ENCODE measurements at regions not wholly inside any gene's neighbourhood (a gene's known extent, or its start where the extent isn't known, plus 50 kb on each side); places are given as distances from the start of the nearest gene placed in this dataset.
"Not testable (repeated sequence)": the region's sequence is repeated elsewhere in the genome, so short reads cannot be mapped to it uniquely, and the experiment has no call there.

DNA sequence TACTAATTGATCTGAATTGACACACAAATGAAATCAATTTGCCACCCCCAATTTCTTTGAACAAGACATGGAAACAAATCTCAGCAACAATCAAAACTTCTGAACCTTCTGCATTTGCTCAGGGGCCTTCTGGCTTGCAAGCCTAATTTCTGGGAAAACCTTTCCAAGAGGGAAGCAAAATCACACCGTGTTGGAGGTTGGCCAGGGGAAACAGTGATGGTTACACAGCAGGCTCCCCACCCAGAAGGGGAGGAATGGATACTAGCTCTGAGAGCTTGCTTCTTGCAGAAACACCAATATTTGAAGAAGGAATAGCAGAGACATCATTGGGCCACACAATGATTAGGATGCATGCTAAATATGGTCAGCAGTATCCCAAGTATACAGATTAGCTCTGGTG is 488.6 kb upstream of the TRPC7 start:
- Mint-ChIP-seq H3K9me3 (peaks cover 20% of the 10 kb centered on the region), H3K27ac (no peak overlapping the region), H3K4me1 (ENCODE audit: low read depth) (no peaks in the 10 kb centered on the region), H3K4me3 (no peak overlapping the region), H3K36me3 (ENCODE audit: low read depth) (no peaks in the 10 kb centered on the region), H3K27me3 (ENCODE audit: low read depth) (no peaks in the 10 kb centered on the region)
- CTCF ChIA-PET = no interaction called here
- intact Hi-C loops (cut with micrococcal nuclease) = no loop called here
- DNase-seq = no peak

DNA sequence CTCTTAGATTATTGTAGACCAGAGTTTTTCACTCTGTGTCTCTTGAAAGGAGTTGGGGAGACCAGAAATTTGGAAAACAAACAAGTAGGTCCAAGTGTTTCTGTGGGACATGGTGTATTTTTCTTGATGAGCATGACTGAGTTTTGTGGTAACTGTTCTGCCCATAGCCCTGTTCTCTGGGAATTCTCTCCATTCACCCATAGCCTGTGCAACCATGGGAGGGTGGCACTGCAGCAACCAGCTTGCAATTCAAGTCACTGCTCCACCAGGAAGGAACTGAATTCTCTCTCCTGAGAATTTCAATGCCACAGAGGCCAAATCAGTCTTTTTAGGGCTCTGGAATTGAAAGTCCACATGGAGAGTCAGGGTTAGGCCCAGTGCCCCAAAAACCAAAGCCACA is 475.3 kb upstream of the TRPC7 start:
- CTCF ChIA-PET = no interaction called here
- H3K4me1 Mint-ChIP-seq (ENCODE audit: low read depth) = no peaks in the 10 kb centered on the region
- H3K36me3 Mint-ChIP-seq (ENCODE audit: low read depth) = no peaks in the 10 kb centered on the region
- no peak for DNase-seq
- peaks cover 2% of the 10 kb centered on the region for H3K9me3 Mint-ChIP-seq
- no peak overlapping the region for H3K27ac Mint-ChIP-seq
- intact Hi-C loops (cut with micrococcal nuclease) = no loop called here
- H3K27me3 Mint-ChIP-seq (ENCODE audit: low read depth) = no peaks in the 10 kb centered on the region
- H3K4me3 Mint-ChIP-seq = no peak overlapping the region

GRCh38 chr5:136836093-136836492 is 470.7 kb upstream of the TRPC7 start:
- H3K4me3 Mint-ChIP-seq = no peak overlapping the region
- intact Hi-C loops (cut with micrococcal nuclease) = no loop called here
- CTCF ChIA-PET = no interaction called here

GRCh38 chr5:136820848-136821247 is 455.5 kb upstream of the TRPC7 start:
- no peak for DNase-seq
- intact Hi-C loops (cut with micrococcal nuclease) = no loop called here
- CTCF ChIA-PET = no interaction called here
- no peak overlapping the region for H3K4me3 Mint-ChIP-seq
- H3K9me3 Mint-ChIP-seq = peaks cover 3% of the 10 kb centered on the region
- H3K27ac Mint-ChIP-seq = no peak overlapping the region
- H3K27me3 Mint-ChIP-seq (ENCODE audit: low read depth) = no peaks in the 10 kb centered on the region
- no peaks in the 10 kb centered on the region for H3K36me3 Mint-ChIP-seq (ENCODE audit: low read depth)
- H3K4me1 Mint-ChIP-seq (ENCODE audit: low read depth) = no peaks in the 10 kb centered on the region

More at GRCh38 chr5:136836093-136836492, 470.7 kb upstream of the TRPC7 start:
- Mint-ChIP-seq H3K27me3 (ENCODE audit: low read depth) (no peaks in the 10 kb centered on the region), H3K27ac (no peak overlapping the region), H3K36me3 (ENCODE audit: low read depth) (no peaks in the 10 kb centered on the region), H3K4me1 (ENCODE audit: low read depth) (no peaks in the 10 kb centered on the region), H3K9me3 (no peaks in the 10 kb centered on the region)
- no peak for DNase-seq

GRCh38 chr5:136819526-136820302 is 454.4 kb upstream of the TRPC7 start:
- CTCF ChIA-PET = no interaction called here
- Mint-ChIP-seq H3K4me1 (ENCODE audit: low read depth) (no peaks in the 10 kb centered on the region), H3K36me3 (ENCODE audit: low read depth) (no peaks in the 10 kb centered on the region), H3K27me3 (ENCODE audit: low read depth) (no peaks in the 10 kb centered on the region), H3K27ac (no peak overlapping the region), H3K9me3 (peaks cover 3% of the 10 kb centered on the region), H3K4me3 (no peak overlapping the region)
- DNase-seq = no peak
- intact Hi-C loops (cut with micrococcal nuclease) = no loop called here

DNA sequence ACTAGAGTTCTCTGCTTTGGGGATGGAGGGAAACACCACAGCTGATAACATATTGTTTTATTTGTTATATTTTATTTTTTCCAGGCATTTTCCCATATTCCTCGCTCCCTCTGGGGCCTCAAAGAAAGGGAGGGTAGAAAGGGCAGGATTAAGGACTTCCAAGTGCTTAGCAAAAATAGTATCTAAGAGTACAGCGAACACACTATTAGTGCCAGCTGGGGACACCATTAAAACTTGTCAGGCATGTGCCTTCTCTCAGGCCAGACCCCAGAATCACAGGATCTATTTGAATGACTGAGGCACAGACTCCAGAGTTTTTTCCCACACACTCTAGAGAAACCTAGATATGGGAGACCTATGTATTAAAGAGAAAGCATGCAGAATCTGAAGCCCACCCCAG is 451.0 kb upstream of the TRPC7 start:
- H3K4me1 Mint-ChIP-seq (ENCODE audit: low read depth) = no peaks in the 10 kb centered on the region
- H3K4me3 Mint-ChIP-seq = no peak overlapping the region
- no peaks in the 10 kb centered on the region for H3K36me3 Mint-ChIP-seq (ENCODE audit: low read depth)
- DNase-seq = no peak
- CTCF ChIA-PET = no interaction called here
- intact Hi-C loops (cut with micrococcal nuclease) = no loop called here
- H3K27me3 Mint-ChIP-seq (ENCODE audit: low read depth) = no peaks in the 10 kb centered on the region
- no peak overlapping the region for H3K27ac Mint-ChIP-seq
- H3K9me3 Mint-ChIP-seq = peaks cover 1% of the 10 kb centered on the region

GRCh38 chr5:136814619-136815378 is 449.5 kb upstream of the TRPC7 start:
- no peaks in the 10 kb centered on the region for H3K4me1 Mint-ChIP-seq (ENCODE audit: low read depth)
- DNase-seq = no peak
- intact Hi-C loops (cut with micrococcal nuclease) = no loop called here
- H3K27me3 Mint-ChIP-seq (ENCODE audit: low read depth) = no peaks in the 10 kb centered on the region
- CTCF ChIA-PET = interaction anchor here (0.5 to 1.0 kb wide), 2 partner anchors 27 to 1405 kb away, joined by 3 to 4 read pairs; no protein-coding TSS in a partner anchor
- H3K36me3 Mint-ChIP-seq (ENCODE audit: low read depth) = no peaks in the 10 kb centered on the region
- H3K27ac Mint-ChIP-seq = no peak overlapping the region
- H3K4me3 Mint-ChIP-seq = no peak overlapping the region
- H3K9me3 Mint-ChIP-seq = peaks cover 1% of the 10 kb centered on the region

GRCh38 chr5:136812270-136812669 is 446.9 kb upstream of the TRPC7 start:
- CTCF ChIA-PET = not testable (repeated sequence)

GRCh38 chr5:136811551-136811950 is 446.2 kb upstream of the TRPC7 start:
- CTCF ChIA-PET = no interaction called here
- Mint-ChIP-seq H3K36me3 (ENCODE audit: low read depth) (no peaks in the 10 kb centered on the region), H3K9me3 (peaks cover 1% of the 10 kb centered on the region), H3K27me3 (ENCODE audit: low read depth) (no peaks in the 10 kb centered on the region), H3K27ac (no peak overlapping the region), H3K4me3 (no peak overlapping the region), H3K4me1 (ENCODE audit: low read depth) (peaks cover 2% of the 10 kb centered on the region)
- DNase-seq = no peak
- intact Hi-C loops (cut with micrococcal nuclease) = no loop called here

More at GRCh38 chr5:136812270-136812669, 446.9 kb upstream of the TRPC7 start:
- H3K27ac Mint-ChIP-seq; H3K27me3 Mint-ChIP-seq (ENCODE audit: low read depth); H3K4me1 Mint-ChIP-seq (ENCODE audit: low read depth); H3K9me3 Mint-ChIP-seq; intact Hi-C loops (cut with micrococcal nuclease); H3K36me3 Mint-ChIP-seq (ENCODE audit: low read depth); DNase-seq; H3K4me3 Mint-ChIP-seq: not testable (repeated sequence)

DNA sequence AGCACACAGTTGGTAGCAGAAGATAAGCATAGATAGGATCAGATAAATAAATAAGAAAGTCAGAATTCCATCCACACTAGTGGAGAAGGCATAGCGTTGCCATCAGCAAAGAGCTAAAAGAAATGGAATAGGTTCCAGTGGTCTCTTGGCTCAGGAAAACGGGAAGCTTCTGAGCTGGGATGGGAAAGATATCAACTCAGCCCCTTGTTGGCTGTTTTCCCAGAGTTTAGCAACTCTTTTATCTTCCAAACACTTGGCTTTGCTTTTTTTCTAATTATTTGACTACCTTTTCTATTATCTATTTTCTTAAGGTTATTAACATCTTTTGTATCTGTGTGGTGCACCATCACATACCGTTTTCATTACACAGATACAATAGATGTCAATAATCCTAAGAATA is 445.7 kb upstream of the TRPC7 start:
- Mint-ChIP-seq H3K9me3 (peaks cover 1% of the 10 kb centered on the region), H3K4me1 (ENCODE audit: low read depth) (peaks cover 2% of the 10 kb centered on the region), H3K27ac (no peak overlapping the region), H3K27me3 (ENCODE audit: low read depth) (no peaks in the 10 kb centered on the region), H3K4me3 (no peak overlapping the region), H3K36me3 (ENCODE audit: low read depth) (no peaks in the 10 kb centered on the region)
- CTCF ChIA-PET = no interaction called here
- no peak for DNase-seq
- intact Hi-C loops (cut with micrococcal nuclease) = no loop called here

DNA sequence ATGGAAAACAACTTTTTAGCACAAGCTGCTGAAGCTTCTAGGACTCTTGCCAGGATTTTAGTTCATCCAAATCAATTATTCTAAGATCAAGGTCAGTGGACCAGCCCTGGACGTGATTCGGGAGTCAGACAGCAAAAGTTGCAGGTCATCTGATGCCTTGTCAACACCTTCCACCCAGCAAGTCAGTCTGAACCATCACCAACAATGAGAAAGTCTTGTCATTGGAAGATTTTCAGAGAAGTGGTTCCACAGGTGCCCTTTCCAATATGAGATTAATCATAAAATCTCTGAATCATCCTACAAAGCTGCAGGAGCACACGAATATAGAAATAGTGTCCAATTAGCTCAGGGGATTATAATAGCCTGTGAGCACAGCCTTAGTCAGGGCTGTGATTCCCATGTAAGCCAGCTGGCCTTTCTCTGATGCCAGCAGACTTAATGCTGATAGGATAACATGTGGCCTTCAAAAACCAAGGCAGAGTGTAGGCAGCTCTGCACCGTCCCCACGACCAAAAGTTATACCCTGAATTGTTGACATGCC is 445.0 kb upstream of the TRPC7 start:
- CTCF ChIA-PET = no interaction called here
- intact Hi-C loops (cut with micrococcal nuclease) = no loop called here
- Mint-ChIP-seq H3K27me3 (ENCODE audit: low read depth) (no peaks in the 10 kb centered on the region), H3K4me1 (ENCODE audit: low read depth) (peaks cover 2% of the 10 kb centered on the region), H3K27ac (no peak overlapping the region), H3K9me3 (peaks cover 1% of the 10 kb centered on the region), H3K4me3 (no peak overlapping the region), H3K36me3 (ENCODE audit: low read depth) (no peaks in the 10 kb centered on the region)
- DNase-seq = no peak

DNA sequence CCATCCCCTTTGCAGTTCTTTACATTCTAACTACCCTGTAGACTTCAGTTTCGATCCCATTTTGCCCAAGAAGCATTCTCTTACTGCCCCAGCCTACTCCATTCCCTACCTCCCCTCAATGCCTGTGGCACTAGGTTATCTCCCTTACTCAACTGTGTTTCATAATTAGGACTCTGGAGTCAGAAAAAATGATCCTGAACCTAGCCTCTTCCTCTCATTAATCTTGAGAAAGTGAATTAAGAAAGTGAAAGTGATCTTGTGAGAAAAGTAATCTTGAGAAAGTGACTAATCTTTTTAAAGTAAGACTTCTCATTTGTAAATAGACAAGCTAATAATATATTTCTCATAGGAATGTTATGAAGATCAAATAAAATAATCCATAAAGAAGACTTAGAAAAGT is 444.0 kb upstream of the TRPC7 start:
- Mint-ChIP-seq H3K4me1 (ENCODE audit: low read depth) (peaks cover 2% of the 10 kb centered on the region), H3K9me3 (peaks cover 4% of the 10 kb centered on the region), H3K27me3 (ENCODE audit: low read depth) (no peaks in the 10 kb centered on the region), H3K4me3 (no peak overlapping the region), H3K27ac (no peak overlapping the region), H3K36me3 (ENCODE audit: low read depth) (no peaks in the 10 kb centered on the region)
- intact Hi-C loops (cut with micrococcal nuclease) = loop anchor here (10.0 kb wide), 1 partner anchor 685 kb away; the partner anchor contains the start of gene SPOCK1
- CTCF ChIA-PET = interaction anchor here (0.6 kb wide), 2 partner anchors 163 to 204 kb away, joined by 3 read pairs; no protein-coding TSS in a partner anchor
- DNase-seq = no peak

Measured in activated naive CD4-positive, alpha-beta T cell treated with anti-CD3 and anti-CD28 coated beads for 36 hours (primary cell).